ENCODE measurements at regions not wholly inside any gene's neighbourhood (a gene's known extent, or its start where the extent isn't known, plus 50 kb on each side); places are given as distances from the start of the nearest gene placed in this dataset.

- TF ChIP-seq RXRA (IDR thresholded peaks at IDR 0.05; ENCODE audit: insufficient read depth, low read depth, low read length), result no peak
Observed at GRCh38 chr3:177425042-177425441, 227.8 kb upstream of the TBL1XR1 start (continued).
